ENCODE measurements at regions not wholly inside any gene's neighbourhood (a gene's known extent, or its start where the extent isn't known, plus 50 kb on each side); places are given as distances from the start of the nearest gene placed in this dataset.

DNA sequence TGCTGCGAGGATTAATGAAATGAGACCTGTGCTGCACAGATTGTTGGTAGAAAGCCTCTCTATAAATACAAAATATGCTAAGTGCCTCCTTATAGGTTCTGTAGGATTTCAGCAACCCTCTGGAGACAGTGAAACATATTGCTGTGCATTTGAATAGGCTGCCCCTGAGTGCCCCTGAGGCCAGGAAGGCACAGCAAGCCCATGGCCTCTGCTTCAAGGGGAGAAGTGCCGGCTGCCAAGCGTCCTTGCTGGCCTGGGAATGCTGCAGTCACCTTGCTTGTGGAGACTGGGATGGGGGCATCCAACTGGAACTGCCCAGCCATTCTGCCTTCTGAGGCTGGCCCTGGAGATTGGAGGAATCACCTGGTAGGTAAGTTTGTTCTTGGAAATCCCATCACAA, 397.2 kb upstream of the SMIM21 start:
- no peak for TF ChIP-seq POLR2A (conservative IDR thresholded peaks at IDR 0.05)
- TF ChIP-seq, protein P1, sequence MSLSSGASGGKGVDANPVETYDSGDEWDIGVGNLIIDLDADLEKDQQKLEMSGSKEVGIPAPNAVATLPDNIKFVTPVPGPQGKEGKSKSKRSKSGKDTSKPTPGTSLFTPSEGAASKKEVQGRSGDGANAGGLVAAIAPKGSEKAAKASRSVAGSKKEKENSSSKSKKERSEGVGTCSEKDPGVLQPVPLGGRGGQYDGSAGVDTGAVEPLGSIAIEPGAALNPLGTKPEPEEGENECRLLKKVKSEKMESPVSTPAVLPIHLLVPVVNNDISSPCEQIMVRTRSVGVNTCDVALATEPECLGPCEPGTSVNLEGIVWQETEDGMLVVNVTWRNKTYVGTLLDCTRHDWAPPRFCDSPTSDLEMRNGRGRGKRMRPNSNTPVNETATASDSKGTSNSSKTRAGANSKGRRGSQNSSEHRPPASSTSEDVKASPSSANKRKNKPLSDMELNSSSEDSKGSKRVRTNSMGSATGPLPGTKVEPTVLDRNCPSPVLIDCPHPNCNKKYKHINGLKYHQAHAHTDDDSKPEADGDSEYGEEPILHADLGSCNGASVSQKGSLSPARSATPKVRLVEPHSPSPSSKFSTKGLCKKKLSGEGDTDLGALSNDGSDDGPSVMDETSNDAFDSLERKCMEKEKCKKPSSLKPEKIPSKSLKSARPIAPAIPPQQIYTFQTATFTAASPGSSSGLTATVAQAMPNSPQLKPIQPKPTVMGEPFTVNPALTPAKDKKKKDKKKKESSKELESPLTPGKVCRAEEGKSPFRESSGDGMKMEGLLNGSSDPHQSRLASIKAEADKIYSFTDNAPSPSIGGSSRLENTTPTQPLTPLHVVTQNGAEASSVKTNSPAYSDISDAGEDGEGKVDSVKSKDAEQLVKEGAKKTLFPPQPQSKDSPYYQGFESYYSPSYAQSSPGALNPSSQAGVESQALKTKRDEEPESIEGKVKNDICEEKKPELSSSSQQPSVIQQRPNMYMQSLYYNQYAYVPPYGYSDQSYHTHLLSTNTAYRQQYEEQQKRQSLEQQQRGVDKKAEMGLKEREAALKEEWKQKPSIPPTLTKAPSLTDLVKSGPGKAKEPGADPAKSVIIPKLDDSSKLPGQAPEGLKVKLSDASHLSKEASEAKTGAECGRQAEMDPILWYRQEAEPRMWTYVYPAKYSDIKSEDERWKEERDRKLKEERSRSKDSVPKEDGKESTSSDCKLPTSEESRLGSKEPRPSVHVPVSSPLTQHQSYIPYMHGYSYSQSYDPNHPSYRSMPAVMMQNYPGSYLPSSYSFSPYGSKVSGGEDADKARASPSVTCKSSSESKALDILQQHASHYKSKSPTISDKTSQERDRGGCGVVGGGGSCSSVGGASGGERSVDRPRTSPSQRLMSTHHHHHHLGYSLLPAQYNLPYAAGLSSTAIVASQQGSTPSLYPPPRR (CRISPR knock-in tag; IDR thresholded peaks at IDR 0.05; ENCODE audit: borderline replicate concordance), result no peak
- TF ChIP-seq, protein P2, sequence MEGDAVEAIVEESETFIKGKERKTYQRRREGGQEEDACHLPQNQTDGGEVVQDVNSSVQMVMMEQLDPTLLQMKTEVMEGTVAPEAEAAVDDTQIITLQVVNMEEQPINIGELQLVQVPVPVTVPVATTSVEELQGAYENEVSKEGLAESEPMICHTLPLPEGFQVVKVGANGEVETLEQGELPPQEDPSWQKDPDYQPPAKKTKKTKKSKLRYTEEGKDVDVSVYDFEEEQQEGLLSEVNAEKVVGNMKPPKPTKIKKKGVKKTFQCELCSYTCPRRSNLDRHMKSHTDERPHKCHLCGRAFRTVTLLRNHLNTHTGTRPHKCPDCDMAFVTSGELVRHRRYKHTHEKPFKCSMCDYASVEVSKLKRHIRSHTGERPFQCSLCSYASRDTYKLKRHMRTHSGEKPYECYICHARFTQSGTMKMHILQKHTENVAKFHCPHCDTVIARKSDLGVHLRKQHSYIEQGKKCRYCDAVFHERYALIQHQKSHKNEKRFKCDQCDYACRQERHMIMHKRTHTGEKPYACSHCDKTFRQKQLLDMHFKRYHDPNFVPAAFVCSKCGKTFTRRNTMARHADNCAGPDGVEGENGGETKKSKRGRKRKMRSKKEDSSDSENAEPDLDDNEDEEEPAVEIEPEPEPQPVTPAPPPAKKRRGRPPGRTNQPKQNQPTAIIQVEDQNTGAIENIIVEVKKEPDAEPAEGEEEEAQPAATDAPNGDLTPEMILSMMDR (IDR thresholded peaks at IDR 0.05 in 2 of 3, conservative IDR thresholded peaks at IDR 0.05 in 1 of 3; ENCODE audit: insufficient read depth in 2 of 3, low read depth in 1 of 3, low read length in 3 of 3), result no peak
- no peak for TF ChIP-seq ZNF561 (CRISPR knock-in tag; conservative IDR thresholded peaks at IDR 0.05)
- TF ChIP-seq, protein P3, sequence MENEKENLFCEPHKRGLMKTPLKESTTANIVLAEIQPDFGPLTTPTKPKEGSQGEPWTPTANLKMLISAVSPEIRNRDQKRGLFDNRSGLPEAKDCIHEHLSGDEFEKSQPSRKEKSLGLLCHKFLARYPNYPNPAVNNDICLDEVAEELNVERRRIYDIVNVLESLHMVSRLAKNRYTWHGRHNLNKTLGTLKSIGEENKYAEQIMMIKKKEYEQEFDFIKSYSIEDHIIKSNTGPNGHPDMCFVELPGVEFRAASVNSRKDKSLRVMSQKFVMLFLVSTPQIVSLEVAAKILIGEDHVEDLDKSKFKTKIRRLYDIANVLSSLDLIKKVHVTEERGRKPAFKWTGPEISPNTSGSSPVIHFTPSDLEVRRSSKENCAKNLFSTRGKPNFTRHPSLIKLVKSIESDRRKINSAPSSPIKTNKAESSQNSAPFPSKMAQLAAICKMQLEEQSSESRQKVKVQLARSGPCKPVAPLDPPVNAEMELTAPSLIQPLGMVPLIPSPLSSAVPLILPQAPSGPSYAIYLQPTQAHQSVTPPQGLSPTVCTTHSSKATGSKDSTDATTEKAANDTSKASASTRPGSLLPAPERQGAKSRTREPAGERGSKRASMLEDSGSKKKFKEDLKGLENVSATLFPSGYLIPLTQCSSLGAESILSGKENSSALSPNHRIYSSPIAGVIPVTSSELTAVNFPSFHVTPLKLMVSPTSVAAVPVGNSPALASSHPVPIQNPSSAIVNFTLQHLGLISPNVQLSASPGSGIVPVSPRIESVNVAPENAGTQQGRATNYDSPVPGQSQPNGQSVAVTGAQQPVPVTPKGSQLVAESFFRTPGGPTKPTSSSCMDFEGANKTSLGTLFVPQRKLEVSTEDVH (IDR thresholded peaks at IDR 0.05; ENCODE audit: low read depth, partially characterized antibody), result no peak
- no peak for TF ChIP-seq RAD21 (CRISPR knock-in tag; conservative IDR thresholded peaks at IDR 0.05 in 1 of 2, IDR thresholded peaks at IDR 0.05 in 1 of 2)
- TF ChIP-seq POLR2H (tag; IDR thresholded peaks at IDR 0.05; ENCODE audit: low read depth), result no peak
- TF ChIP-seq, protein P4, sequence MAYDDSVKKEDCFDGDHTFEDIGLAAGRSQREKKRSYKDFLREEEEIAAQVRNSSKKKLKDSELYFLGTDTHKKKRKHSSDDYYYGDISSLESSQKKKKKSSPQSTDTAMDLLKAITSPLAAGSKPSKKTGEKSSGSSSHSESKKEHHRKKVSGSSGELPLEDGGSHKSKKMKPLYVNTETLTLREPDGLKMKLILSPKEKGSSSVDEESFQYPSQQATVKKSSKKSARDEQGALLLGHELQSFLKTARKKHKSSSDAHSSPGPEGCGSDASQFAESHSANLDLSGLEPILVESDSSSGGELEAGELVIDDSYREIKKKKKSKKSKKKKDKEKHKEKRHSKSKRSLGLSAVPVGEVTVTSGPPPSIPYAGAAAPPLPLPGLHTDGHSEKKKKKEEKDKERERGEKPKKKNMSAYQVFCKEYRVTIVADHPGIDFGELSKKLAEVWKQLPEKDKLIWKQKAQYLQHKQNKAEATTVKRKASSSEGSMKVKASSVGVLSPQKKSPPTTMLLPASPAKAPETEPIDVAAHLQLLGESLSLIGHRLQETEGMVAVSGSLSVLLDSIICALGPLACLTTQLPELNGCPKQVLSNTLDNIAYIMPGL (CRISPR knock-in tag; IDR thresholded peaks at IDR 0.05), result no peak
- no peak for TF ChIP-seq PHB2 (IDR thresholded peaks at IDR 0.05; ENCODE audit: low read depth)
- TF ChIP-seq, protein P5, sequence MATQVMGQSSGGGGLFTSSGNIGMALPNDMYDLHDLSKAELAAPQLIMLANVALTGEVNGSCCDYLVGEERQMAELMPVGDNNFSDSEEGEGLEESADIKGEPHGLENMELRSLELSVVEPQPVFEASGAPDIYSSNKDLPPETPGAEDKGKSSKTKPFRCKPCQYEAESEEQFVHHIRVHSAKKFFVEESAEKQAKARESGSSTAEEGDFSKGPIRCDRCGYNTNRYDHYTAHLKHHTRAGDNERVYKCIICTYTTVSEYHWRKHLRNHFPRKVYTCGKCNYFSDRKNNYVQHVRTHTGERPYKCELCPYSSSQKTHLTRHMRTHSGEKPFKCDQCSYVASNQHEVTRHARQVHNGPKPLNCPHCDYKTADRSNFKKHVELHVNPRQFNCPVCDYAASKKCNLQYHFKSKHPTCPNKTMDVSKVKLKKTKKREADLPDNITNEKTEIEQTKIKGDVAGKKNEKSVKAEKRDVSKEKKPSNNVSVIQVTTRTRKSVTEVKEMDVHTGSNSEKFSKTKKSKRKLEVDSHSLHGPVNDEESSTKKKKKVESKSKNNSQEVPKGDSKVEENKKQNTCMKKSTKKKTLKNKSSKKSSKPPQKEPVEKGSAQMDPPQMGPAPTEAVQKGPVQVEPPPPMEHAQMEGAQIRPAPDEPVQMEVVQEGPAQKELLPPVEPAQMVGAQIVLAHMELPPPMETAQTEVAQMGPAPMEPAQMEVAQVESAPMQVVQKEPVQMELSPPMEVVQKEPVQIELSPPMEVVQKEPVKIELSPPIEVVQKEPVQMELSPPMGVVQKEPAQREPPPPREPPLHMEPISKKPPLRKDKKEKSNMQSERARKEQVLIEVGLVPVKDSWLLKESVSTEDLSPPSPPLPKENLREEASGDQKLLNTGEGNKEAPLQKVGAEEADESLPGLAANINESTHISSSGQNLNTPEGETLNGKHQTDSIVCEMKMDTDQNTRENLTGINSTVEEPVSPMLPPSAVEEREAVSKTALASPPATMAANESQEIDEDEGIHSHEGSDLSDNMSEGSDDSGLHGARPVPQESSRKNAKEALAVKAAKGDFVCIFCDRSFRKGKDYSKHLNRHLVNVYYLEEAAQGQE (IDR thresholded peaks at IDR 0.05; ENCODE audit: borderline replicate concordance), result no peak
- TF ChIP-seq, protein P5 (CRISPR knock-in tag; IDR thresholded peaks at IDR 0.05; ENCODE audit: low read depth), result no peak
- no peak for TF ChIP-seq ZNF197 (CRISPR knock-in tag; IDR thresholded peaks at IDR 0.05; ENCODE audit: low read depth)

Data from K562 (cell line).